ENCODE measurements at regions not wholly inside any gene's neighbourhood (a gene's known extent, or its start where the extent isn't known, plus 50 kb on each side); places are given as distances from the start of the nearest gene placed in this dataset.
"Not testable (repeated sequence)": the region's sequence is repeated elsewhere in the genome, so short reads cannot be mapped to it uniquely, and the experiment has no call there.

GRCh38 chr16:51524070-51524469 lies 373.0 kb upstream of the SALL1 start:
- peaks cover 13% of the 10 kb centered on the region for H3K9me3 Mint-ChIP-seq
- TF ChIP-seq, protein P1, sequence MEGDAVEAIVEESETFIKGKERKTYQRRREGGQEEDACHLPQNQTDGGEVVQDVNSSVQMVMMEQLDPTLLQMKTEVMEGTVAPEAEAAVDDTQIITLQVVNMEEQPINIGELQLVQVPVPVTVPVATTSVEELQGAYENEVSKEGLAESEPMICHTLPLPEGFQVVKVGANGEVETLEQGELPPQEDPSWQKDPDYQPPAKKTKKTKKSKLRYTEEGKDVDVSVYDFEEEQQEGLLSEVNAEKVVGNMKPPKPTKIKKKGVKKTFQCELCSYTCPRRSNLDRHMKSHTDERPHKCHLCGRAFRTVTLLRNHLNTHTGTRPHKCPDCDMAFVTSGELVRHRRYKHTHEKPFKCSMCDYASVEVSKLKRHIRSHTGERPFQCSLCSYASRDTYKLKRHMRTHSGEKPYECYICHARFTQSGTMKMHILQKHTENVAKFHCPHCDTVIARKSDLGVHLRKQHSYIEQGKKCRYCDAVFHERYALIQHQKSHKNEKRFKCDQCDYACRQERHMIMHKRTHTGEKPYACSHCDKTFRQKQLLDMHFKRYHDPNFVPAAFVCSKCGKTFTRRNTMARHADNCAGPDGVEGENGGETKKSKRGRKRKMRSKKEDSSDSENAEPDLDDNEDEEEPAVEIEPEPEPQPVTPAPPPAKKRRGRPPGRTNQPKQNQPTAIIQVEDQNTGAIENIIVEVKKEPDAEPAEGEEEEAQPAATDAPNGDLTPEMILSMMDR (conservative IDR thresholded peaks at IDR 0.05): no peak
- peaks cover 22% of the 10 kb centered on the region for H3K4me1 Mint-ChIP-seq (ENCODE audit: unreplicated experiment)
- H3K4me3 Mint-ChIP-seq: no peak overlapping the region
- H3K27me3 Mint-ChIP-seq: peaks cover 8% of the 10 kb centered on the region
- peaks cover 3% of the 10 kb centered on the region for H3K36me3 Mint-ChIP-seq
- H3K27ac Mint-ChIP-seq: no peak overlapping the region
- DNase-seq (ENCODE audit: extremely low spot score, unreplicated experiment): no peak

GRCh38 chr16:51523400-51523799 lies 372.3 kb upstream of the SALL1 start:
- H3K4me3 Mint-ChIP-seq: no peak overlapping the region
- H3K4me1 Mint-ChIP-seq (ENCODE audit: unreplicated experiment): peaks cover 22% of the 10 kb centered on the region
- TF ChIP-seq, protein P1 (conservative IDR thresholded peaks at IDR 0.05): no peak
- H3K9me3 Mint-ChIP-seq: peaks cover 13% of the 10 kb centered on the region
- no peak overlapping the region for H3K27ac Mint-ChIP-seq
- H3K36me3 Mint-ChIP-seq: peaks cover 3% of the 10 kb centered on the region
- H3K27me3 Mint-ChIP-seq: peaks cover 6% of the 10 kb centered on the region
- no peak for DNase-seq (ENCODE audit: extremely low spot score, unreplicated experiment)

- peaks cover 17% of the 10 kb centered on the region for H3K9me3 Mint-ChIP-seq
- H3K36me3 Mint-ChIP-seq: peaks cover 3% of the 10 kb centered on the region
- H3K4me1 Mint-ChIP-seq (ENCODE audit: unreplicated experiment): peaks cover 22% of the 10 kb centered on the region
- no peak overlapping the region for H3K4me3 Mint-ChIP-seq
- TF ChIP-seq, protein P1 (conservative IDR thresholded peaks at IDR 0.05): no peak
- no peak for DNase-seq (ENCODE audit: extremely low spot score, unreplicated experiment)
- peaks cover 6% of the 10 kb centered on the region for H3K27me3 Mint-ChIP-seq
- no peak overlapping the region for H3K27ac Mint-ChIP-seq
Measured at GRCh38 chr16:51522902-51523301, 371.8 kb upstream of the SALL1 start.

GRCh38 chr16:51516960-51517359 lies 365.9 kb upstream of the SALL1 start:
- DNase-seq (ENCODE audit: extremely low spot score, unreplicated experiment); H3K27ac Mint-ChIP-seq; H3K4me3 Mint-ChIP-seq; H3K36me3 Mint-ChIP-seq; H3K27me3 Mint-ChIP-seq; H3K4me1 Mint-ChIP-seq (ENCODE audit: unreplicated experiment): not testable (repeated sequence)
- H3K9me3 Mint-ChIP-seq: peaks cover 16% of the 10 kb centered on the region

- H3K9me3 Mint-ChIP-seq: peaks cover 14% of the 10 kb centered on the region
- H3K36me3 Mint-ChIP-seq: no peaks in the 10 kb centered on the region
- TF ChIP-seq, protein P1 (conservative IDR thresholded peaks at IDR 0.05): no peak
- no peak overlapping the region for H3K27ac Mint-ChIP-seq
- no peaks in the 10 kb centered on the region for H3K4me1 Mint-ChIP-seq (ENCODE audit: unreplicated experiment)
- H3K27me3 Mint-ChIP-seq: peaks cover 7% of the 10 kb centered on the region
- DNase-seq (ENCODE audit: extremely low spot score, unreplicated experiment): no peak
- no peak overlapping the region for H3K4me3 Mint-ChIP-seq
Measured at GRCh38 chr16:51510416-51510815, 359.3 kb upstream of the SALL1 start.

- H3K4me3 Mint-ChIP-seq: no peak overlapping the region
- peaks cover 7% of the 10 kb centered on the region for H3K27me3 Mint-ChIP-seq
- no peak overlapping the region for H3K27ac Mint-ChIP-seq
- no peak for DNase-seq (ENCODE audit: extremely low spot score, unreplicated experiment)
- no peaks in the 10 kb centered on the region for H3K36me3 Mint-ChIP-seq
- H3K9me3 Mint-ChIP-seq: peaks cover 14% of the 10 kb centered on the region
- H3K4me1 Mint-ChIP-seq (ENCODE audit: unreplicated experiment): no peaks in the 10 kb centered on the region
- TF ChIP-seq, protein P1 (conservative IDR thresholded peaks at IDR 0.05): no peak
Measured at GRCh38 chr16:51509336-51509735, 358.3 kb upstream of the SALL1 start.
